CD4-positive, alpha-beta T cell treated with Interleukin-12 subunit alpha and Interleukin-12 subunit beta, for 1 hour (primary cell): ENCODE measurements at regions not wholly inside any gene's neighbourhood (a gene's known extent, or its start where the extent isn't known, plus 50 kb on each side); places are given as distances from the start of the nearest gene placed in this dataset.

Source experiments
- DNase-seq: peaks from one replicate; pipeline ENCODE4 v3.0.0-alpha.2; 2020

DNA sequence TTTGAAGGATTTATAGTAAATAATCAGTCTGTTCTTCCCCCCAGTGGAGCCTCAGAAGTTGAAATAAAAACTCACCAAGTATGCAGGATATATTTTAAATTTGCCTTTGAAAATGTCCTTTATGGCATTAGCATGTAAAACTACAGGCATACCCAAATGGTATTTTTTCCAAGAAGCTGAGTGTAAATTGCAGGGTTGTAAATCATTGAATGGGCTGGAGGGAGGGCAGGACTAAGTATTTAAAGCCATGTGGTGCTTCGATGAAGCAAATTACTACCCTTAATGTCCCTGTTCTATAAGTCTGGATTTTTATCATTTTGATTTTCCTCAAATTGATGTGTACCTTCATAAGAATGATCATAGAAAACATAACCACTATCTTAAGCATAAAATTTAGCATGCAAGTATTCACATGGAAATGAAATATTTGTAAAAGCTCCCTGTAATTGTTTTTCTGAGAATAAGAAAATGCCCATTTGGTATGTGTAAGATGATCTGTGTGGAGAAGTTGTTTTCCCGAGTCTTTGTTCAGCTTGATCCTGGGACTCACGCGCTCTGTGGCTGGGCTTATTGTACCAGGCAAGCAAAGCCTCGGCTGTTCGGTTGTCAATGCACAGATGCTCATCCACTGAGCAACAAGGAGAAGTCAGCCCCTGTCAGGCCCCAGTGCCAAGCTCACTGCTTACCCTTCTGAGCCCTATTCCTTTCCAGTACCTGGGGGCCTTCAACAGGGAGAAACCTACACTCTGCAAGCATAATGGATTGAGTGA is 66.7 kb downstream of the CD164 start:
- no peak for DNase-seq

- no peak for DNase-seq
These were observed 68.0 kb downstream of the CD164 start for GRCh38 chr6:109314313-109314712.

- no peak for DNase-seq
These were observed 69.1 kb downstream of the CD164 start for GRCh38 chr6:109313139-109313538.

DNA sequence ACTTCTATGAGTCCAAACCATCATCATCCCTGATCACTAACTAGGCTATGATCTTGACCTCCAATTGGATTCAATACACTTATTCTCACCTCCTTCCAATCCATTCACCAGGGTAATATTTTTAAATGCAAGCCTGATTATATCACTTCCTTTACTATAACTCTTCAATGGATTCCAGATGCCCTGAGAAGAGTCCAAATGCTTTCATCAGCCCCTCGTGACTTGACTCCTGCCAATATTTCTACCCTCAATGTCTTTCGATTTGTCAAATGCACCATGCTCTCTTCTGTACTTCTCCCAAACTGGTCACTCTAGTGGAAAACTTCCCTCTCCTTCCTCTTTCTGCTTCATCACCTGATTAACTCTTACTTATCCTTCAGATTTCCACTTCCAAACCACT is 70.8 kb downstream of the CD164 start:
- no peak for DNase-seq

GRCh38 chr6:109309917-109310316 is 72.3 kb downstream of the CD164 start:
- no peak for DNase-seq

GRCh38 chr6:109308018-109308492 is 74.2 kb downstream of the CD164 start:
- DNase-seq = no peak

- no peak for DNase-seq
These were observed 75.5 kb downstream of the CD164 start for GRCh38 chr6:109306733-109307132.

GRCh38 chr6:109305028-109305427 is 77.2 kb downstream of the CD164 start:
- DNase-seq = no peak

DNA sequence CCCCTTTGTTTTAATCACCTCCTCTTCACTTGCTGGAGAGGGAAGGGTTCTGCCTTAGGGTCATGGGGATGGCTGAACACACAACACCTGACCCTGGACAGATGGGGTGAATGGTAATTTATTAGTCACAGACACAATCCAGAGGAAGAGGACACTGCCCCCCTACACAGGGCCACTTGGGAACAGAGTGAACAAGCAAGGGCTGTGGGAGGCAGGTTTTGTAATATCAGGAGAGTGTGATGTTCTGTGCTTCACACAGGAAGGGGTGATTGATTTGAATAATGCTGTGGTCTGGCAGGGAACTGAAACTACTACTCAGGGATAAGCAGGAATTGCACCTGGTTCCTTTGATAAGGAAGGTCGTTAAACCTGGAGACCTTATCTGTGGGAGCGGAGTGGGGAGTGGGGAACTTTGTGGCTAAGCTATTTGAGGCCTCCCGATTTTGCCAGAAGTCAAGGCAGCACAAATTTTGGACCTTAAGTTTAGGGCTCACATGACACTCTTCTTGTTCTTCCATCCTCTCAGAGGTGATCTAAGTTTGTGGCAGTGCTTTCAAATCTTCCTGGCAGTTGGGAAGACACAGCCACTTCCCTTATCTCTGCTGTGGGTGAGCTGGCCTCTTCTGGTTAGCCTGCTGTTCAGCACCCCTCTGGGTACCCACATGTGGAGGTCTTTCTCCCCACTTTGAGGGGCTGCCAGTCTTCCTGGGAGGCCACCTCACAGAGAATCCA is 77.8 kb downstream of the CD164 start:
- no peak for DNase-seq

DNA sequence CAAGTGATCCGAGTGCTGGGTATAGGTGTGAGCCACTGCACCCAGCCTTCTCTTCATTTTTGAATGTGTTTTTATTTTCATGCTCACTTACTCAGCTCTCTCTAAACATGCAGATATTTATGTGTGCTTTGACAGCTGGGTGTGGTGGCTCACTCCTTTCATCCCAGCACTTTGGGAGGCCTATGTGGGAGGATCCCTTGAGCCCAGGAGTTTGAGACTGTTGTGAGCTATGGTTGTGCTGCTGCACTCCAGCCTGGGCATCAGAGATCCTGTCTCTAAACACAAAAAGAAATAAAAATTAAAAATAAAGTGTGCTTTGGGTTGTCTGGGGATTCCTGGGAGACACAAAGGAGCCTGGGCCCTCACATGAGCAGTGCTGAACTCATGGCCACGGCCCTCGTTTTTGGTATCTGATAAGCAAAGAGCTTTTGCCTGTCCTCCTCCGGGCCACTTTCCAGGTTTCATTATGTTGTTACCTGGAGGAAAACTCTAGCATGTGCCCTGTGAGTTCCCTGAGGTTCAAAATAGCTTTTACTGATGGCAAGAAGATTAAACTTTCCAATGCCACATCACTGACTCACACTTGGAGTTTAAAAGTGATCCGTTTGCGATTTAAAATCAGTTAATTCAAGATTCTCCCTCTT is 78.5 kb downstream of the CD164 start:
- no peak for DNase-seq

DNA sequence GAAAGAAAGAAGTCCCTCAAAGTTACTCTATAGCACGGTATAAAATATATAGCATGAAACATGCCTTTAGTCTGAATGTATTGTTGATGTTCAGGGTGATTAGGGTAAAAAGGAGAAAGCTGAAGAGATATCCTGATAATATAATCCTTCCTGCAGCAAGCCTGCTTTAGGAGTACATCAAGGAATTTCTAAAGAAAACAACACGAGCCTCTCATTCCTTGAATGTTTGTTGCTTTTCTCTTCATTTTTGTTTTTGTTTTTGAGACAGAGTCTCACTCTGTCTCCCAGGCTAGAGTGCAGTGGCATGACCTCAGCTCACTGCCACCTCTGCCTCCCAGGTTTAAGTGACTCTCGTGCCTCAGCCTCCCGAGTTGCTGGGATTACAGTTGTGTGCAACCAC is 79.1 kb downstream of the CD164 start:
- no peak for DNase-seq

DNA sequence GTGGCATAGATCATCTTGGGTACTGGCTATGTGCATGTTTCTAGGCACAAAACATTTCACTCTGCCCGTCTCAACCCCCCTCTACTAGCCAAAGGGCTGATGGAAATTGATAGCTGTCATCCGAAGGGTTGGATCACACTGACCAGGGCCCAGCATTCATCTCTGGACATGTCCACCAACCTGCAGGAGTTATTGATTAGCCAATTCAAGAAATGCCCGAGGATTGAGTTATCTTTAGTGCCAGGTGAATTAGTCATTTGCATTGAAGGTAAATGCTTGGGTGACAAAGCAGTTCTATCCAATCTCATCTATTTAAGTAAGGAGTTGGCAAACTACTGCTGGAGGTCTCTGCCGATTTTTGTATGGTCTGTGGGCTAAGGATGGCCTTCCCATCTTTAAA is 80.1 kb downstream of the CD164 start:
- no peak for DNase-seq

DNA sequence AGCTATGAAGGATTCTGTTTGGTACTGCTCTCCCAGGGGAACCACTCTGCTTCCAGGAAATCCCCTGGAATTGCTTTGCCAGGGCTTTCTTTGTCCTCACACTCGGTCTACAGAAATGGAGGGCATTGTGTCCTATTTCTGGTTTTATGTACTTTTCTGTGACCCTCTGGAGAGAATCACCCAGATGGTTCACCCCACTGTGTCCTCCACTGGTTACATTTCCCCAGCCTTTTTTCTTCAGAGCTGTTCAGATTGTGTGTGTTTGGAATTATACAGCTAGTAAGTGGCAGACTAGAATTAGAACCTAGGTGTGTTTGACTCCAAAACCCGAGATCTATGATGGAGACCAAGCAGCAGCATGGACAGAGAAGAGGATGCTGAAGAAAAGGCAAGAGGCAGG is 80.8 kb downstream of the CD164 start:
- DNase-seq = no peak

- no peak for DNase-seq
These were observed 81.4 kb downstream of the CD164 start for GRCh38 chr6:109300874-109301273.

DNA sequence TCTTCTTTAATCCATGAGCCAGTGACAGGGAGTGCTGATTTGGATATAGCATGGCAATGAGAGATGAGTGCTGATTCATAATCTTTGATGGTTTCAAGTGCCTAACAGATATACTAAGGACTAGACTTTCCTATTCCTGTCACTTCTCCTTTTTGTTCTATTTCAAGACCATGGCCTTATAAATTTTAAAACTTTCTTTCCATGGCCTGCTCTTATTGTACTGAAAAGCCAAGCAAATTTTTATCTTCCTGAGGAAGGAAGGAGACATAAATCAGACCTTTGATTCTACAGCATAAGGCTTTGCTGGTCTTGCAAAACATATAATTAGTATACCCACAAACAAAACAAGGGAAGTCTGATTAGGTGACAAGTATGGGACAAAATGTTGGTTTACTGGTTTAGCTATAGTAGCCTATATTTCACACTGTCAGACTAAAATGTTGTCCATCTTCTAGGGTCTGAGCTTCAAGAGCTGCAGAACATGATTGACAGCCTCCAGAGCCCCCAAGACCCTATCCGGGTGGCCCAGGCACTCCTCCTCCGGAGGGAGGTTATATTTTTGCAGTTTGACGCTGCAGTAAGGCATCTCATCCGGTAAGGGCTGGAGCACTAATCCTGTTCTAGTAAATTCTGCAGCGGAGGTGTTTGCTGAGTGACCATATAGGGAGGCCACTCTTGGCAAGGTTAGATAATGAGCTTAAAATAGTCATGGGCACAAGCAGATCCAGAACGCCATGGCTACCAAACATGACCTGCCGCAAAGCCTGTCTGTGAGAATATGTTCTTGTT is 82.3 kb downstream of the CD164 start:
- no peak for DNase-seq

- no peak for DNase-seq
These were observed 83.0 kb downstream of the CD164 start for GRCh38 chr6:109299265-109299607.

DNA sequence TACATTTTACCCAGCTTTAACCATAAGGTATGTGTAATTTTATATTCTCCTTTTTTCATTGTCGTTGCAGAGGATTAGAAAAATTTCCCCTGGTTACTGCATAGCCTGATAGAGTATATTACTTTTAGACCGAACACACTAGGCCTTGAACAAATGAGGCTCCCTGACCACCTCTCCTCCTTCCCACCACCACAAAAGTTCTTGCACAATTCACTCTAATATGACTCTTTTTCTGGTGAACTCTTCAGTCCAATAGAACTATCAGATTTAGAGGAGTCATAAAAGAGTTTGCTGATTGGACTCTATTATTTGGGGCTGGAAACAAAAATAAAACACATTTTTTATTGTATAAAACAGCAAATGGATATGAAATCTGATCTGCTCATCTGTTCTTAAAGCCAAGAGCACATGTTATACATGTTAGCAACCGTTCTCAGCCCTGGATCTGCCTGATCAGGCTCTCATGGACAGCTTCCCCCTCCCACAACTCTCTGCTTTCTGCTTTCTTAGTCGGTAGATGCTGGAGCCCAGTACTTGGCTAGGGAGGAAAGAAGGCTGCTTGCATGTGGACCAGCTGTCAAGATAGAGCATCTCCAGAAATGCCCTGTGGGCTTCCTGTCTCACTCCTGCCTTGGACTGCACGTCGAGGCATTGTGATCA is 83.5 kb downstream of the CD164 start:
- DNase-seq = no peak

GRCh38 chr6:109297406-109298110 is 84.7 kb downstream of the CD164 start:
- DNase-seq = no peak

- DNase-seq = no peak
These were observed 85.3 kb downstream of the CD164 start for GRCh38 chr6:109296971-109297372.

GRCh38 chr6:109296452-109296851 is 85.8 kb downstream of the CD164 start:
- no peak for DNase-seq

DNA sequence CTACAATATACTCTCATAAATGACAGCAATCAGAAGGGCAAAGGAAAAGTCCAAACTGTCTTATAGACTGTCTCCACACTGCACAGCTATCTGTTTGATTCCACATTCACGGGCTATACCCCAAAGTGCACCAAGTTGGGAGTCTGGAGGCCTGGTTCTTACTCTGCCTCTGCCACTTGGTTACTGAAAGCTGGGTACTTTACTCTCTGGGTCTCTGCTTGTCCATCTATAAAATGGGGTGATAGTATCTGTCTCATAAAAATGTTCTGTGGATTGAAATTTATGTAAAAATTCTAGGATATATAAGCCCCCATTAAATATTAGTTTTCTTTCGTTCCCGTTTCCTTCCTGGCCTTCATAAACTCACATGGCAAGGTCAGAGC is 86.5 kb downstream of the CD164 start:
- DNase-seq = no peak
